GM18519 (cell line): ENCODE measurements at regions not wholly inside any gene's neighbourhood (a gene's known extent, or its start where the extent isn't known, plus 50 kb on each side); places are given as distances from the start of the nearest gene placed in this dataset.
"Not testable (repeated sequence)": the region's sequence is repeated elsewhere in the genome, so short reads cannot be mapped to it uniquely, and the experiment has no call there.

ENCODE experiments used
- ATAC-seq: cut with Tn5 transposase; IDR thresholded peaks from one replicate; pipeline ENCODE4 v1.9.1; 2021; ENCODE audit warnings: mild to moderate bottlenecking, moderate library complexity; ENCODE audit not compliant: unreplicated experiment, low FRiP score

GRCh38 chr4:79266136-79266535 is 59.7 kb downstream of the NAA11 start:
- ATAC-seq: no peak

GRCh38 chr4:79259242-79259641 is 66.6 kb downstream of the NAA11 start:
- ATAC-seq: no peak

- ATAC-seq: no peak
Measured at GRCh38 chr4:79258614-79259176, 67.2 kb downstream of the NAA11 start.

GRCh38 chr4:79257953-79258613 is 67.8 kb downstream of the NAA11 start:
- ATAC-seq: no peak

- no peak for ATAC-seq
Measured at GRCh38 chr4:79255793-79256192, 70.1 kb downstream of the NAA11 start.

- no peak for ATAC-seq
Measured at GRCh38 chr4:79253924-79254323, 71.9 kb downstream of the NAA11 start.

GRCh38 chr4:79253168-79253567 is 72.7 kb downstream of the NAA11 start:
- ATAC-seq: no peak

- ATAC-seq: no peak
Measured at GRCh38 chr4:79250887-79251286, 75.0 kb downstream of the NAA11 start.

- no peak for ATAC-seq
Measured at GRCh38 chr4:79249881-79250503, 75.9 kb downstream of the NAA11 start.

GRCh38 chr4:79248610-79249009 is 77.3 kb downstream of the NAA11 start:
- ATAC-seq: no peak

GRCh38 chr4:79247695-79248394 is 78.0 kb downstream of the NAA11 start:
- no peak for ATAC-seq

GRCh38 chr4:79245200-79245940 is 80.5 kb downstream of the NAA11 start:
- ATAC-seq: not testable (repeated sequence)

GRCh38 chr4:79241846-79242245 is 84.0 kb downstream of the NAA11 start:
- no peak for ATAC-seq

GRCh38 chr4:79237851-79238250 is 88.0 kb downstream of the NAA11 start:
- no peak for ATAC-seq

GRCh38 chr4:79236785-79237184 is 89.1 kb downstream of the NAA11 start:
- no peak for ATAC-seq

- no peak for ATAC-seq
Measured at GRCh38 chr4:79235095-79235494, 90.8 kb downstream of the NAA11 start.

GRCh38 chr4:79233820-79234219 is 92.0 kb downstream of the NAA11 start:
- ATAC-seq: no peak

GRCh38 chr4:79232540-79232939 is 93.3 kb downstream of the NAA11 start:
- ATAC-seq: no peak

GRCh38 chr4:79227860-79228259 is 98.0 kb downstream of the NAA11 start:
- ATAC-seq: no peak

- ATAC-seq: no peak
Measured at GRCh38 chr4:79225360-79225759, 100.5 kb downstream of the NAA11 start.

GRCh38 chr4:79224777-79225104 is 101.1 kb downstream of the NAA11 start:
- ATAC-seq: no peak
